HAP-1 (cell line): ENCODE measurements at regions not wholly inside any gene's neighbourhood (a gene's known extent, or its start where the extent isn't known, plus 50 kb on each side); places are given as distances from the start of the nearest gene placed in this dataset.
A peak's percentile ranks its signal among the peaks of the same experiment; 100 is the strongest.

Experiments used
- DNase-seq, 2 experiments: peaks; one replicate each; pipeline ENCODE4 v3.0.0-alpha.2; 2016 to 2020; ENCODE audit warnings: low spot score in 2 of 2
- H3K27me3 ChIP-seq: fragments of 250-450 bp; sonication (Bioruptor Pico); 2 replicates; pipeline ENCODE4 v1.5.1; 2020; ENCODE audit warnings: low read depth, mild to moderate bottlenecking, moderate library complexity
- H3K36me3 ChIP-seq: fragments of 250-450 bp; sonication (Bioruptor Pico); replicated peaks from 2 replicates; pipeline ENCODE4 v1.5.1; 2020; ENCODE audit warnings: mild to moderate bottlenecking
- H3K4me1 ChIP-seq: fragments of 250-450 bp; sonication (Bioruptor Pico); 2 replicates; pipeline ENCODE4 v1.5.1; 2020; ENCODE audit warnings: mild to moderate bottlenecking
- H3K4me3 ChIP-seq: fragments of 250-450 bp; sonication (Bioruptor Pico); 2 replicates; pipeline ENCODE4 v1.5.1; 2020; ENCODE audit warnings: mild to moderate bottlenecking, moderate library complexity
- H3K9me3 ChIP-seq: fragments of 250-450 bp; sonication (Bioruptor Pico); 2 replicates; pipeline ENCODE4 v1.5.1; 2020; ENCODE audit warnings: mild to moderate bottlenecking, moderate library complexity
- in situ Hi-C: fragments of 300-500 bp; cut with MboI; formaldehyde crosslinking; loops from 3 replicates; pipeline ENCODE4 v1.14.3; 2020; ENCODE audit warnings: low sequenced_read_pairs, inconsistent platforms, mixed read lengths

GRCh38 chr5:51650824-51651223, 267.6 kb downstream of the ISL1 start:
- in situ Hi-C loops: no loop called here
- no peak overlapping the region for H3K4me3 ChIP-seq
- DNase-seq: no peak
- no peaks in the 10 kb centered on the region for H3K9me3 ChIP-seq
- peaks cover 25% of the 10 kb centered on the region for H3K4me1 ChIP-seq
- H3K36me3 ChIP-seq: no peaks in the 10 kb centered on the region
- no peaks in the 10 kb centered on the region for H3K27me3 ChIP-seq

- no peak for DNase-seq
- in situ Hi-C loops: no loop called here
Observed at GRCh38 chr5:51651476-51651875, 268.2 kb downstream of the ISL1 start.

GRCh38 chr5:51651889-51652288, 268.6 kb downstream of the ISL1 start:
- in situ Hi-C loops: no loop called here
- Histone ChIP-seq H3K27me3 (no peaks in the 10 kb centered on the region), H3K4me1 (peaks cover 25% of the 10 kb centered on the region), H3K9me3 (no peaks in the 10 kb centered on the region), H3K36me3 (no peaks in the 10 kb centered on the region), H3K4me3 (no peak overlapping the region)
- peak in 1 of 2 experiments; percentile 45 for DNase-seq

More at GRCh38 chr5:51651476-51651875, 268.2 kb downstream of the ISL1 start:
- Histone ChIP-seq H3K9me3 (no peaks in the 10 kb centered on the region), H3K36me3 (no peaks in the 10 kb centered on the region), H3K4me3 (no peak overlapping the region), H3K4me1 (peaks cover 25% of the 10 kb centered on the region), H3K27me3 (no peaks in the 10 kb centered on the region)

GRCh38 chr5:51652980-51653379, 269.7 kb downstream of the ISL1 start:
- Histone ChIP-seq H3K36me3 (no peaks in the 10 kb centered on the region), H3K4me3 (no peak overlapping the region), H3K27me3 (no peaks in the 10 kb centered on the region), H3K4me1 (peaks cover 25% of the 10 kb centered on the region), H3K9me3 (no peaks in the 10 kb centered on the region)
- DNase-seq: peak; percentile 14 to 36
- in situ Hi-C loops: no loop called here

GRCh38 chr5:51657340-51658240, 274.3 kb downstream of the ISL1 start:
- Histone ChIP-seq H3K36me3 (no peaks in the 10 kb centered on the region), H3K4me3 (no peak overlapping the region), H3K27me3 (no peaks in the 10 kb centered on the region), H3K4me1 (peaks cover 15% of the 10 kb centered on the region), H3K9me3 (no peaks in the 10 kb centered on the region)
- no peak for DNase-seq
- in situ Hi-C loops: no loop called here

- no peaks in the 10 kb centered on the region for H3K27me3 ChIP-seq
- no peaks in the 10 kb centered on the region for H3K36me3 ChIP-seq
- no peak overlapping the region for H3K4me3 ChIP-seq
- H3K9me3 ChIP-seq: no peaks in the 10 kb centered on the region
- in situ Hi-C loops: no loop called here
- H3K4me1 ChIP-seq: peaks cover 13% of the 10 kb centered on the region
- DNase-seq: no peak
Observed at GRCh38 chr5:51661646-51662265, 278.5 kb downstream of the ISL1 start.

GRCh38 chr5:51664491-51665250, 281.4 kb downstream of the ISL1 start:
- H3K4me1 ChIP-seq: peaks cover 13% of the 10 kb centered on the region
- H3K9me3 ChIP-seq: no peaks in the 10 kb centered on the region
- H3K27me3 ChIP-seq: no peaks in the 10 kb centered on the region
- H3K36me3 ChIP-seq: no peaks in the 10 kb centered on the region
- DNase-seq: peak in 1 of 2 experiments; percentile 53
- no peak overlapping the region for H3K4me3 ChIP-seq
- in situ Hi-C loops: no loop called here

GRCh38 chr5:51665251-51665593, 282.0 kb downstream of the ISL1 start:
- Histone ChIP-seq H3K36me3 (no peaks in the 10 kb centered on the region), H3K4me3 (no peak overlapping the region), H3K4me1 (peaks cover 13% of the 10 kb centered on the region), H3K27me3 (no peaks in the 10 kb centered on the region), H3K9me3 (no peaks in the 10 kb centered on the region)
- in situ Hi-C loops: no loop called here
- DNase-seq: no peak

GRCh38 chr5:51669095-51669494, 285.8 kb downstream of the ISL1 start:
- in situ Hi-C loops: no loop called here
- no peak overlapping the region for H3K4me3 ChIP-seq
- H3K4me1 ChIP-seq: peaks cover 13% of the 10 kb centered on the region
- H3K9me3 ChIP-seq: no peaks in the 10 kb centered on the region; the same call in 1 of the 2 replicates
- DNase-seq: no peak
- H3K36me3 ChIP-seq: no peaks in the 10 kb centered on the region
- H3K27me3 ChIP-seq: no peaks in the 10 kb centered on the region

- in situ Hi-C loops: no loop called here
- Histone ChIP-seq H3K27me3 (no peaks in the 10 kb centered on the region), H3K36me3 (no peaks in the 10 kb centered on the region), H3K9me3 (no peaks in the 10 kb centered on the region; the same call in 1 of the 2 replicates), H3K4me1 (no peaks in the 10 kb centered on the region), H3K4me3 (no peak overlapping the region)
- no peak for DNase-seq
Observed at GRCh38 chr5:51678330-51678729, 295.1 kb downstream of the ISL1 start.

- DNase-seq: no peak
- Histone ChIP-seq H3K36me3 (no peaks in the 10 kb centered on the region), H3K27me3 (no peaks in the 10 kb centered on the region), H3K4me1 (no peaks in the 10 kb centered on the region), H3K9me3 (no peaks in the 10 kb centered on the region), H3K4me3 (no peak overlapping the region)
- in situ Hi-C loops: no loop called here
Observed at GRCh38 chr5:51679286-51679685, 296.0 kb downstream of the ISL1 start.

- Histone ChIP-seq H3K27me3 (no peaks in the 10 kb centered on the region), H3K9me3 (no peaks in the 10 kb centered on the region), H3K4me3 (no peak overlapping the region), H3K4me1 (no peaks in the 10 kb centered on the region; the same call in 1 of the 2 replicates), H3K36me3 (no peaks in the 10 kb centered on the region)
- in situ Hi-C loops: no loop called here
- no peak for DNase-seq
Observed at GRCh38 chr5:51684794-51685355, 301.6 kb downstream of the ISL1 start.

GRCh38 chr5:51685419-51685818, 302.2 kb downstream of the ISL1 start:
- no peaks in the 10 kb centered on the region for H3K27me3 ChIP-seq
- no peaks in the 10 kb centered on the region; the same call in 1 of the 2 replicates for H3K4me1 ChIP-seq
- no peaks in the 10 kb centered on the region for H3K9me3 ChIP-seq
- no peak overlapping the region for H3K4me3 ChIP-seq
- no peaks in the 10 kb centered on the region for H3K36me3 ChIP-seq
- DNase-seq: no peak
- in situ Hi-C loops: no loop called here
